ENCODE measurements at regions not wholly inside any gene's neighbourhood (a gene's known extent, or its start where the extent isn't known, plus 50 kb on each side); places are given as distances from the start of the nearest gene placed in this dataset.
A peak's percentile ranks its signal among the peaks of the same experiment; 100 is the strongest.

GRCh38 chr14:34023824-34024767 lies 73.2 kb upstream of the EGLN3 start (continued):
- TF ChIP-seq ZNF772 (CRISPR knock-in tag; IDR thresholded peaks at IDR 0.05) (peak; percentile 81; the same call in 1 of the 2 replicates), CREB3 (CRISPR knock-in tag; IDR thresholded peaks at IDR 0.05) (0 out of 2 replicates have a peak, but pooled peaks have one; percentile 59), RARG (CRISPR knock-in tag; IDR thresholded peaks at IDR 0.05; ENCODE audit: low read depth) (no peak), ZNF749 (CRISPR knock-in tag; IDR thresholded peaks at IDR 0.05; ENCODE audit: borderline replicate concordance) (peak; percentile 23; the same call in 1 of the 2 replicates), ZMYM4 (CRISPR knock-in tag; IDR thresholded peaks at IDR 0.05) (peak; percentile 85), JUNB (CRISPR knock-in tag; IDR thresholded peaks at IDR 0.05; ENCODE audit: borderline replicate concordance) (no peak), NFATC3 (CRISPR knock-in tag; IDR thresholded peaks at IDR 0.05) (0 out of 2 replicates have a peak, but pooled peaks have one; percentile 74), KAT7 (CRISPR knock-in tag; IDR thresholded peaks at IDR 0.05; ENCODE audit: borderline replicate concordance) (peak; percentile 73; the same call in 1 of the 2 replicates), FUBP1 (CRISPR knock-in tag; IDR thresholded peaks at IDR 0.05; ENCODE audit: borderline replicate concordance) (0 out of 2 replicates have a peak, but pooled peaks have one; percentile 70), GFI1 (CRISPR knock-in tag; IDR thresholded peaks at IDR 0.05; ENCODE audit: borderline replicate concordance) (peak; percentile 32; the same call in 1 of the 2 replicates), REPIN1 (CRISPR knock-in tag; IDR thresholded peaks at IDR 0.05; ENCODE audit: borderline replicate concordance, low read depth) (peak; percentile 90), SMAD9 (CRISPR knock-in tag; IDR thresholded peaks at IDR 0.05) (0 out of 2 replicates have a peak, but pooled peaks have one; percentile 38), NFYC (CRISPR knock-in tag; IDR thresholded peaks at IDR 0.05) (peak; percentile 24; the same call in 1 of the 2 replicates), HMG20B (CRISPR knock-in tag; conservative IDR thresholded peaks at IDR 0.05) (peak; percentile 81; the same call in 1 of the 2 replicates), TAF1 (CRISPR knock-in tag; IDR thresholded peaks at IDR 0.05) (0 out of 2 replicates have a peak, but pooled peaks have one; percentile 25), PPARG (CRISPR knock-in tag; conservative IDR thresholded peaks at IDR 0.05) (peak; percentile 83), CC2D1A (CRISPR knock-in tag; IDR thresholded peaks at IDR 0.05) (peak; percentile 92; the same call in 1 of the 2 replicates), HNF1B (CRISPR knock-in tag; IDR thresholded peaks at IDR 0.05) (peak; percentile 84), FOXK1 (CRISPR knock-in tag; IDR thresholded peaks at IDR 0.05; ENCODE audit: borderline replicate concordance, low read depth) (peak; percentile 88), ZBTB34 (CRISPR knock-in tag; IDR thresholded peaks at IDR 0.05) (peak; percentile 99), ZNF33A (CRISPR knock-in tag; IDR thresholded peaks at IDR 0.05; ENCODE audit: borderline replicate concordance) (peak; percentile 30; the same call in 1 of the 2 replicates), LCORL (IDR thresholded peaks at IDR 0.05) (0 out of 2 replicates have a peak, but pooled peaks have one; percentile 14), LCORL (CRISPR knock-in tag; IDR thresholded peaks at IDR 0.05) (peak; percentile 58)

Measured in HepG2 (cell line).